Erythroblast (primary cell): ENCODE measurements at regions not wholly inside any gene's neighbourhood (a gene's known extent, or its start where the extent isn't known, plus 50 kb on each side); places are given as distances from the start of the nearest gene placed in this dataset.

Experiments used
- GATA1 ChIP-seq: IDR thresholded peaks from 2 replicates; pipeline ENCODE4 v1.6.1; 2011; ENCODE audit warnings: low read depth, mild to moderate bottlenecking, control low read depth, low read length, moderate library complexity
- POLR2A ChIP-seq: IDR thresholded peaks from 2 replicates; pipeline ENCODE4 v1.6.1; 2011; ENCODE audit warnings: mild to moderate bottlenecking, low read length

DNA sequence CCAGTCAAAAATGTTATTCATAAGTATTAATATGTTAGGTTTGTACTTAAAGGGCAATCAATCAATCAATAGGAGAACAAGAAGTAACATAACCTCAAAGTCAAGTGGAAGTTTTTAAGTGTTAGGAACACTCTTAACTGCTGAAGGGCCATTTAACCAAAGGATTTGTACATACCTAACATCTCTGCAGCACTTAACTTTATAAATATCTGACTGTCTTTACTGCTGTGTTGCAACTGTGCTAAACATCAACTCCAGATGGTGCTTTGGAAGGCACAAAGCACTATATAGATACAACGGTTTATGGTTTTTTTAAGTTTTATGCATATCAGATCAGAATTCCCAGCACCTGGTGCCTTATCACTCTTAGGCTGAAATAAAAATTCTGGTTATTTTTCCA lies 604.9 kb upstream of the PTGER4 start:
- TF ChIP-seq POLR2A (no peak), GATA1 (no peak)
